ENCODE measurements at regions not wholly inside any gene's neighbourhood (a gene's known extent, or its start where the extent isn't known, plus 50 kb on each side); places are given as distances from the start of the nearest gene placed in this dataset.

DNA sequence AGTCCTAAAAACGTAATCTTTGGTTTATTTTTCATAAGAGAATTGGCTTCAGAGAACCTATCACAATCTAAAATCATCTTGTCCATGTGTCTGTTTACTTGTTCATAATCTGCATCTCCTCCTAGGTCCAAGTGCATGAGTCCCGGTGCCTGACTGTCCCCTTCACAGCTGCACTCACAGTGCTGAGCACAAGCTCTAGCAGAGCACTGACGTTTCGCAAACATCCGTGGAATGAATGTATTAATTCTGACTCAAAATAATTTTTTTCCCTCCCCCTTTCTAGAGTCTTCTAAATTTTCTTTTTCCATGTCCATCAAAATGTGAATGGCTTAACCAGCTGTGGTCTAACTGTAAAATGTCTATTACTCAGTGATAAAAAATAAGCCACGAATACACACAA lies 245.5 kb upstream of the TSHZ3 start:
- Histone ChIP-seq H3K27ac (ENCODE audit: low read depth, low read length) (no peak overlapping the region), H2AFZ (ENCODE audit: low read depth, low read length) (no peak overlapping the region), H4K20me1 (ENCODE audit: insufficient read depth, low read length) (no peaks in the 10 kb centered on the region), H3K27me3 (ENCODE audit: insufficient read depth, low read length) (no peaks in the 10 kb centered on the region), H3K4me3 (ENCODE audit: insufficient read depth, low read depth, low read length) (no peak overlapping the region), H3K4me2 (ENCODE audit: low read length) (no peak overlapping the region), H3K9ac (ENCODE audit: low read length) (no peak overlapping the region), H3K9me3 (ENCODE audit: insufficient read depth, low read depth, low read length) (no peaks in the 10 kb centered on the region), H3K36me3 (ENCODE audit: insufficient read depth, low read length) (no peaks in the 10 kb centered on the region), H3K79me2 (ENCODE audit: insufficient read depth, low read length) (no peaks in the 10 kb centered on the region), H3K4me1 (ENCODE audit: insufficient read depth, low read length) (no peaks in the 10 kb centered on the region)
- Mint-ChIP-seq H3K9me3 (ENCODE audit: unreplicated experiment) (no peaks in the 10 kb centered on the region), H3K4me1 (ENCODE audit: low read depth, unreplicated experiment) (no peaks in the 10 kb centered on the region), H3K36me3 (ENCODE audit: low read depth, unreplicated experiment) (no peaks in the 10 kb centered on the region), H3K4me3 (ENCODE audit: unreplicated experiment) (no peak overlapping the region), H3K27ac (ENCODE audit: unreplicated experiment) (no peak overlapping the region), H3K27me3 (ENCODE audit: low read depth, unreplicated experiment) (peaks cover 58% of the 10 kb centered on the region)
- TF ChIP-seq, protein P1, sequence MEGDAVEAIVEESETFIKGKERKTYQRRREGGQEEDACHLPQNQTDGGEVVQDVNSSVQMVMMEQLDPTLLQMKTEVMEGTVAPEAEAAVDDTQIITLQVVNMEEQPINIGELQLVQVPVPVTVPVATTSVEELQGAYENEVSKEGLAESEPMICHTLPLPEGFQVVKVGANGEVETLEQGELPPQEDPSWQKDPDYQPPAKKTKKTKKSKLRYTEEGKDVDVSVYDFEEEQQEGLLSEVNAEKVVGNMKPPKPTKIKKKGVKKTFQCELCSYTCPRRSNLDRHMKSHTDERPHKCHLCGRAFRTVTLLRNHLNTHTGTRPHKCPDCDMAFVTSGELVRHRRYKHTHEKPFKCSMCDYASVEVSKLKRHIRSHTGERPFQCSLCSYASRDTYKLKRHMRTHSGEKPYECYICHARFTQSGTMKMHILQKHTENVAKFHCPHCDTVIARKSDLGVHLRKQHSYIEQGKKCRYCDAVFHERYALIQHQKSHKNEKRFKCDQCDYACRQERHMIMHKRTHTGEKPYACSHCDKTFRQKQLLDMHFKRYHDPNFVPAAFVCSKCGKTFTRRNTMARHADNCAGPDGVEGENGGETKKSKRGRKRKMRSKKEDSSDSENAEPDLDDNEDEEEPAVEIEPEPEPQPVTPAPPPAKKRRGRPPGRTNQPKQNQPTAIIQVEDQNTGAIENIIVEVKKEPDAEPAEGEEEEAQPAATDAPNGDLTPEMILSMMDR (IDR thresholded peaks at IDR 0.05; ENCODE audit: insufficient read depth, low read depth, low read length): no peak
- no peak for TF ChIP-seq EZH2 (IDR thresholded peaks at IDR 0.05; ENCODE audit: insufficient read depth, low read length)
- DNase-seq (ENCODE audit: low read depth) (no peak), FAIRE-seq (no peak)

DNA sequence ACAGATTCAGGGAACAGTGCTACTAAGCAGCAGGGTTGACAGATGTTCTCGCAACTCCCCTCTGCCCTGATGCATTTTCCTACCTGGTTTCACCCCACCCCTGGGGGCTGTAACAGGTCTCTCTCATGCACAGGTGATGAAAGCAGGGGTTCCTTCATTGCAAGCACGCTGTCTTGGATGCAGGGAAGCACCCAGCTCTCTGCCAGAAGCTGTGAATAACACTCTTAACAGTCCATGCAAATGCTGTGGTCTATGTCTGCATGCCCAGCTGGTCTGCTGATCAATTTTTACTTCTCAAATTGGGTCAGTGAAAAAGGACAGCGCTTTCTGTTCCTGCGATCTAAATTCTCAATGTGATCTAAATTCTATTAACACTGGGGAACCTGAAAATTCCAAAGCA lies 246.3 kb upstream of the TSHZ3 start:
- Mint-ChIP-seq H3K36me3 (ENCODE audit: low read depth, unreplicated experiment) (no peaks in the 10 kb centered on the region), H3K27me3 (ENCODE audit: low read depth, unreplicated experiment) (peaks cover 59% of the 10 kb centered on the region), H3K4me1 (ENCODE audit: low read depth, unreplicated experiment) (no peaks in the 10 kb centered on the region), H3K9me3 (ENCODE audit: unreplicated experiment) (peaks cover 3% of the 10 kb centered on the region), H3K27ac (ENCODE audit: unreplicated experiment) (no peak overlapping the region), H3K4me3 (ENCODE audit: unreplicated experiment) (no peak overlapping the region)
- Histone ChIP-seq H3K9ac (ENCODE audit: low read length) (no peak overlapping the region), H3K27me3 (ENCODE audit: insufficient read depth, low read length) (no peaks in the 10 kb centered on the region), H3K27ac (ENCODE audit: low read depth, low read length) (no peak overlapping the region), H4K20me1 (ENCODE audit: insufficient read depth, low read length) (no peaks in the 10 kb centered on the region), H3K4me1 (ENCODE audit: insufficient read depth, low read length) (no peaks in the 10 kb centered on the region), H3K9me3 (ENCODE audit: insufficient read depth, low read depth, low read length) (no peaks in the 10 kb centered on the region), H3K36me3 (ENCODE audit: insufficient read depth, low read length) (no peaks in the 10 kb centered on the region), H3K4me3 (ENCODE audit: insufficient read depth, low read depth, low read length) (no peak overlapping the region), H3K4me2 (ENCODE audit: low read length) (no peak overlapping the region), H2AFZ (ENCODE audit: low read depth, low read length) (no peak overlapping the region), H3K79me2 (ENCODE audit: insufficient read depth, low read length) (no peaks in the 10 kb centered on the region)
- DNase-seq (ENCODE audit: low read depth) (no peak), FAIRE-seq (no peak)
- TF ChIP-seq, protein P1 (IDR thresholded peaks at IDR 0.05; ENCODE audit: insufficient read depth, low read depth, low read length): no peak
- no peak for TF ChIP-seq EZH2 (IDR thresholded peaks at IDR 0.05; ENCODE audit: insufficient read depth, low read length)

DNA sequence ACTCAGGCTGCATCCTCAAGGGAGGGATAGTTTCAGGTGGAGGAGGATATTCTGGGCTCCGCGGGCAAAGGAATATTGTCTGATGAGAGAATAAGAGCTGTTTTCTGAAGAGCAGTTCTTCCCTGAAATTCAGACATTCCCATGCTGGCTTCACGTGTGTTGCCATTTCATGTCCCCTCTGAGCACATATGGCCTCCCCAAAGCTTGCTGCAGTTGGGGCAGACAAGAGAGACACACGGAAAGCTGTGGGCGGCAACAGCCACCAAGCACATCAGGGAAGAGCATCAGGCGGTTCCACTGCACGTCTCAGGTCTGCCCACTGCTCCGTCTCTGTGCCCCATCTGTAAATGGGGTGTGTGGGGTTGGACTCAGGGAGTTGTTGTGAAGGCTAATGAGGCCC lies 247.5 kb upstream of the TSHZ3 start:
- no peaks in the 10 kb centered on the region for H3K36me3 Mint-ChIP-seq (ENCODE audit: low read depth, unreplicated experiment)
- H3K4me3 ChIP-seq (ENCODE audit: insufficient read depth, low read depth, low read length): no peak overlapping the region
- no peaks in the 10 kb centered on the region for H3K79me2 ChIP-seq (ENCODE audit: insufficient read depth, low read length)
- H4K20me1 ChIP-seq (ENCODE audit: insufficient read depth, low read length): no peaks in the 10 kb centered on the region
- H3K4me3 Mint-ChIP-seq (ENCODE audit: unreplicated experiment): no peak overlapping the region
- H3K4me1 ChIP-seq (ENCODE audit: insufficient read depth, low read length): no peaks in the 10 kb centered on the region
- DNase-seq (ENCODE audit: low read depth) (no peak), FAIRE-seq (no peak)
- H3K27ac ChIP-seq (ENCODE audit: low read depth, low read length): no peak overlapping the region
- peaks cover 64% of the 10 kb centered on the region for H3K27me3 Mint-ChIP-seq (ENCODE audit: low read depth, unreplicated experiment)
- H3K9me3 ChIP-seq (ENCODE audit: insufficient read depth, low read depth, low read length): no peaks in the 10 kb centered on the region
- peaks cover 3% of the 10 kb centered on the region for H3K9me3 Mint-ChIP-seq (ENCODE audit: unreplicated experiment)
- no peaks in the 10 kb centered on the region for H3K27me3 ChIP-seq (ENCODE audit: insufficient read depth, low read length)
- no peaks in the 10 kb centered on the region for H3K4me1 Mint-ChIP-seq (ENCODE audit: low read depth, unreplicated experiment)
- no peak overlapping the region for H3K4me2 ChIP-seq (ENCODE audit: low read length)
- no peak overlapping the region for H3K27ac Mint-ChIP-seq (ENCODE audit: unreplicated experiment)
- no peak overlapping the region for H3K9ac ChIP-seq (ENCODE audit: low read length)
- no peak for TF ChIP-seq EZH2 (IDR thresholded peaks at IDR 0.05; ENCODE audit: insufficient read depth, low read length)
- TF ChIP-seq, protein P1 (IDR thresholded peaks at IDR 0.05; ENCODE audit: insufficient read depth, low read depth, low read length): no peak
- no peaks in the 10 kb centered on the region for H3K36me3 ChIP-seq (ENCODE audit: insufficient read depth, low read length)
- no peak overlapping the region for H2AFZ ChIP-seq (ENCODE audit: low read depth, low read length)

Measured in astrocyte (in vitro differentiated cells and primary cell).